ENCODE measurements at regions not wholly inside any gene's neighbourhood (a gene's known extent, or its start where the extent isn't known, plus 50 kb on each side); places are given as distances from the start of the nearest gene placed in this dataset.

DNA sequence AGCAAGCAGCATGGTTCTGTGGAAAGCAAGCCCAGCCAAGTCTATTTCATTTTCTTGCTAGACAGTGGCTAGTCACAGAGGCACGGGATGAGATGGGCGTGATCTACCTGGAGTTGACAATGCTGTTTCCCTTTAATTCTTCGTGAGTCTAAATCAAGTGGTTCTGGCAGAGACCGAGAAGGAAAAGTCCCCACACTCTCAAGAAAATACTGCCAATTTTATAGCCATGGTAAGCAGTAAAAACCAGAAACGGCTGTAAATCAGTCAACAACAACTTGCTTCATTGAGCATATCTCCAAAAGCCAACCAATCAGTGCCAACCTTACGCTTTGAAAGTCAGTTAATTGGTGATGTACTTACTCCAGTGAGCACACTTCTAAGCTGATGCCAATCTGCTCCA is 223.4 kb downstream of the SEC23IP start:
- TF ChIP-seq GATA2 (IDR thresholded peaks at IDR 0.05; ENCODE audit: low read depth, low read length) (no peak), GATA3 (IDR thresholded peaks at IDR 0.05; ENCODE audit: low read depth, low read length) (no peak)

DNA sequence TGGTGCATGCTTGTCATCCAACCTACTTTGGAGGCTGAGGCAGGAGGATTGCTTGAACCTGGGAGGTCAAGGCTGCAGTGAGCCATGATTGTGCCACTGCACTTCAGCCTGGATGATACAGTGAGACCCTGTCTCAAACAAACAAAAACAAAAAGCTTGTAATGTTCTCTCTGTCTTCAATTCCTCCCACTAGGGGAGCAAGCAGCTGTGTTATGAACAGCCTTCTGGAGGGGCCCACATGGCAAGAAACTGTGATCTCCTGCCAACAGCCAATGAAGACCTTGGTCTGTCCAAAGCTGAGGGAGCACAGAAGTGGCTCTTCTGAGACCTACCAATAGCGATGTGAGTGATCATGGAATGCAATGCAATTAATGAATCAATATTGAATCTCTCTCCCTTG is 229.2 kb downstream of the SEC23IP start:
- TF ChIP-seq GATA3 (IDR thresholded peaks at IDR 0.05; ENCODE audit: low read depth, low read length): no peak
- TF ChIP-seq GATA2 (IDR thresholded peaks at IDR 0.05; ENCODE audit: low read depth, low read length): no peak

DNA sequence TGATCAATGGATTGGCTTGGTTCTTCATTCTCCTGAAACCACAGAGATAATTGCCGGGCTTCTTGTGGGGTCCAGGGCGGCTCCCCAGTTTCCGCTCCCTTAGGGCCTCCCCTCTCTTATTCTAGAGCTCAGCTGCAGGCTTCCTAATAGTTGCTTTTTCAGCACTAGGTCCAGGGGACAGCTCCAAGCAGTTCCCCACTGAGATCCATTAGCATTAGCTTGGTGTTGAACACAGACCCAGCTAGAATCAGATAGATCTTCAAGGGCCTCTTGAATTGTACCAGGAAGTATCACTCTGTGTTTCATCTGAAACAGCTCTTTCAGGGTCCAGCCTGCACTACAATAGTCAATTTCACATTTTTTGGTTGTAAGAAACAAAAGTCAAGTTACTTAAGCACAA is 238.7 kb downstream of the SEC23IP start:
- no peak for TF ChIP-seq GATA3 (IDR thresholded peaks at IDR 0.05; ENCODE audit: low read depth, low read length)
- no peak for TF ChIP-seq GATA2 (IDR thresholded peaks at IDR 0.05; ENCODE audit: low read depth, low read length)

DNA sequence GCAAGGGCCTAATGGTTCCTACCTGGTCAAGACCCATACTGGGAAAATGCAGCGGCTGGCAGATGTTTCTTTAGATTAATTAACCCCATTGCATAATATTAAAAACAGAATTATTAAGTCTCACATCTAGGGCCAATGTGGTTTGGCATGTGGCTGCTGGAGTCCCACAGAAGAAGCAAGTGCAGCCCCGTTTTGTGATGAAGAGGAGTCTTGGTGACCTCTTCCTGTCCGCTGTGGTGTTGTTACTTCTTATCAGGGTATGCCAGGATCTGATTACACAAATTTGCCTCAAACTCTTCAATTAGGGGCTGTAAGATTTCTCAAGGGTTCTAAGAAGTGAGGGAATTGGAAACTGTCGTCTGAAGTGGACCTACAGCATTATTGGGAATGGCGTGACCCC is 240.3 kb downstream of the SEC23IP start:
- TF ChIP-seq GATA2 (IDR thresholded peaks at IDR 0.05; ENCODE audit: low read depth, low read length): no peak
- TF ChIP-seq GATA3 (IDR thresholded peaks at IDR 0.05; ENCODE audit: low read depth, low read length): no peak

DNA sequence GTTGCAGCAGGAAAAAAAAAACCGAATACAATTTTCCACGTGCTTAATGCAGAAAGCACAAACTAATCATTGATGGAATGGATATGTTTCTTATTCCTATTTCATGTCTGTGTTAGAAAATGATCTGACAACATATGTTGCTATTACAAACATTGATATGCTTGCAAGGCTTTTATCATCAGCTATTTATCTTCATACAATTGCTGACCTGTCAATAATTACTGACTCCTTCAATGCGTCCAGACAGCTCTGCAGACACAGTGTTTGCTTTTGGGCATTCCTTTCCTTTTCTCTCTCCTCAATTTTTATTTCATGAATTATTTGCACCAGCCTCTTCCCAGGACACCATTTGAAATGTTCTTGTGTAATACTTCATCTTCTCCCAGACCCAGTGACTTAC is 246.2 kb downstream of the SEC23IP start:
- TF ChIP-seq GATA2 (IDR thresholded peaks at IDR 0.05; ENCODE audit: low read depth, low read length) (no peak), GATA3 (IDR thresholded peaks at IDR 0.05; ENCODE audit: low read depth, low read length) (no peak)

DNA sequence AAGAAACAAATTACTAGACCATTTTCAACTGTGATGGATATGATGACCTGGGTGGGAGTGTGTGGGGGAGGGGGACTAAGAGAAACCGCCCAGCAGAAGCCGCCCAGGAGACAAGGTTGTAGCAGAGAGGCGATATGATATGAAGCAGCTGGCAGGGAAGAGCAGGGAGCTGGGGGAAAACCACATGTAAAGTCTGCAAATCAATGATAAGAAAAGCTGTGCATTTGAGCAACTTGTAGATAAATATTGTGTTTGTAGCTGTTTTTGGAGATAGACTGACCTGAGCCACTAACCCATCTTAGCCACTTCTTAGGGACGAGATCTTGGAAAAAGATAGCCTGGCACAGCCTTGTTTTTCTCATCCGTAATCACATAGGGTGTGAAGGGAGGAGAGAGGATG is 252.6 kb downstream of the SEC23IP start:
- TF ChIP-seq GATA3 (IDR thresholded peaks at IDR 0.05; ENCODE audit: low read depth, low read length) (0 out of 2 replicates have a peak, but pooled peaks have one; percentile 43), GATA2 (IDR thresholded peaks at IDR 0.05; ENCODE audit: low read depth, low read length) (peak; percentile 76)

DNA sequence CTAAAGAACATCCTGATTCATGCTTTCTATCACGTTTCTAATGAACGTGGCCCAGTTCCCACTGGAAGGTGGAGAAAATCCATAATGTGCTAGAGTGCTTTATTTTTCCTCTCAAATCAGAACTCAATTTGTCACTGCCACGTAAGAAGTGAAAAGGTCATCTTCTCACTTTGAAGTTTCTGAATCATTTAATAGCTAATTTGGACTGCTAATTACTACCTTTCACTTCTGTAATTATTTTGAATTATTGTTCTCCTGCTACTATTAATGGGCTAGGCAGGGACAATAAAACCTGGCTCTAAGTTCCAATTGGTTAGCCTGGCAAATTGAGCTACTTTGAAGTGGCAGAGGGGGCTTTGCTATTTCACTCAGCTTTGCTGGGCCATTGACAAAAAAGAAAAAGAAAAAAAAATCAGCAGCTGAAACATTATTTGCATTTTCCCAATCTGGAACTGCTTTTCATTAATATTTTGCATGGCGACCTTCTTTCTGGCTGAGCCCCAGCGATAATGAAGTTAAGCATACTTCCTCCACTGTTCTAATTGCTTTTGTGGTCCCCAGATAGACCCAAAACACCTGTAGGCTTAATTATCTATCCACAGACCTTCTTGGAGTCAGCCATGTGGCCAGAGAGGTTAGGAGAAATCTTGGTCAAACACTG is 264.2 kb downstream of the SEC23IP start:
- no peak for TF ChIP-seq GATA3 (IDR thresholded peaks at IDR 0.05; ENCODE audit: low read depth, low read length)
- TF ChIP-seq GATA2 (IDR thresholded peaks at IDR 0.05; ENCODE audit: low read depth, low read length): no peak

DNA sequence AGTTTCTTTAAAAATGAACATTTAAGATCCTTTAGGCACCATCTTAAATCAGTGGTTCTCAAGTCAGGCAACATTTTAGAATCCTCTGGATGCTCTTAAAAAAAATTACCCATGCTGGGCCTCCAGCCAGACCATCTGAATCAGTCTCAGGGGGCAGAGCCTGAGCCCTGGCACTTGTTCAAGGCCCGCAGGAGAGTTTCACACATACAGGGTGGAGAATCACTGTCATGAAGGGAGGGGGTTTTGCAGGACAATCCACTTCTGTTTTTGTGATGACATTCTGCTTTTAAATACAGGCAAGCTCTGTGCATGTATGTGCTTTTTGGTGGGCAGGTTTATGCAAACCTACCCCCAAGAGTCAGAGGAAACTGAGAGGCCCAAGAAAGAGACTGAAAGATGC is 268.6 kb downstream of the SEC23IP start:
- no peak for TF ChIP-seq GATA2 (IDR thresholded peaks at IDR 0.05; ENCODE audit: low read depth, low read length)
- TF ChIP-seq GATA3 (IDR thresholded peaks at IDR 0.05; ENCODE audit: low read depth, low read length): no peak

DNA sequence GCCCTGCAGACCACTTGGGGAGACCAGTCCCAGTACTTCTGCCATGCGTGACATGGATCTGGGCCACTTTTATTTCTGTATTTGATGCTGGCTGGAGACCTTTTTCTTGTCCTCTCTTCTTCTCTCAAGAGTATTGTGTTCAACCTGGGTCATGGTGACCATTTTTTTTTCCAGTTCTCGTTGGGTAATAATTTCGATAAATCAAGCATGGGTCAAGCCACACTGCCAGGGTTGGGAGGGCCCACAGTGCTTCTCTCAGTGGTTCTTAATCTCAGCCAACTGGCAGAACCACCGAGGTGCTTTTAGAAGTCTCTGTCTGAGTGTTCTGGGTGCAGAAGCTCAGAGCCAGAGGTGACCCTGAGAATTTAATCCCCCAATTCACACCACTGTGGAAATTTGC is 269.9 kb downstream of the SEC23IP start:
- TF ChIP-seq GATA2 (IDR thresholded peaks at IDR 0.05; ENCODE audit: low read depth, low read length) (no peak), GATA3 (IDR thresholded peaks at IDR 0.05; ENCODE audit: low read depth, low read length) (no peak)

DNA sequence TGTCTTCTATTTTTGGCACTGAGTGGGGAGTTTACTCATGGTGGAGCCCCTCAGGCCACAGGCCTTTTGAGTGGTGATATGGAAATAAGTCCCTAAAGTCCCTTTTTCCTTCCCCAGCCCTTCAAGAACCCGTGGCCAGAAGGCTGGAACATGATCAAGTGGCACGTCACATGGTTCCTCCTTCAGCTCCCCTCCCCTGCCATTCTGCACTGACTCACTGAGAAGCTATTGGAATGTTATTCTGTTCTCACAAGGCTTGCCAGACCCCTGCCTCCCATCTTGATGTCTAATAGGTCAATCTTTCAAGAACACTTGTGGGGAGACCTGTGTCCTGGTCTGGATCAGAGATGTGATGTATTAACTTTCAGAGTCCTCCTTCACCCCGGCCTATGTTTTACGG is 279.8 kb downstream of the SEC23IP start:
- TF ChIP-seq GATA2 (IDR thresholded peaks at IDR 0.05; ENCODE audit: low read depth, low read length) (no peak), GATA3 (IDR thresholded peaks at IDR 0.05; ENCODE audit: low read depth, low read length) (no peak)

DNA sequence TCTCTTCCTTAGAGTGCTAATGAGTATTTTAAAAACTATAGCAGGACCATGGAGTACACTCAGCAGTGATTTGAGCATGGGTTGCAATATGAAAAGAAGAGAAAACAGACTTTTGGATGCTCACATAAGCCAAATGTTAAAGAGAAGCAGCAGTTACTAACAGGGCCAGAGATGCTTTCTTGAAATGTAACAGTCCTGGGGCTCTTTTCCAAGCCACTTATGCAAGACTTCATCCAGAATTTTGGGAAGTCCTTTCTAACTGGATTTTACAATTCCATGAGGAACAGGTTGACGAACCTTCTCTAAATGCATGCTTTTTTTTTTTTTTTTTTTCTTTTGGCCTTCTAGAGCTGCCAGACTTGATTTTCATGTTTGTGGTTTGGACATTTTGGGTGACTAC is 282.0 kb downstream of the SEC23IP start:
- TF ChIP-seq GATA3 (IDR thresholded peaks at IDR 0.05; ENCODE audit: low read depth, low read length): no peak
- TF ChIP-seq GATA2 (IDR thresholded peaks at IDR 0.05; ENCODE audit: low read depth, low read length): no peak

DNA sequence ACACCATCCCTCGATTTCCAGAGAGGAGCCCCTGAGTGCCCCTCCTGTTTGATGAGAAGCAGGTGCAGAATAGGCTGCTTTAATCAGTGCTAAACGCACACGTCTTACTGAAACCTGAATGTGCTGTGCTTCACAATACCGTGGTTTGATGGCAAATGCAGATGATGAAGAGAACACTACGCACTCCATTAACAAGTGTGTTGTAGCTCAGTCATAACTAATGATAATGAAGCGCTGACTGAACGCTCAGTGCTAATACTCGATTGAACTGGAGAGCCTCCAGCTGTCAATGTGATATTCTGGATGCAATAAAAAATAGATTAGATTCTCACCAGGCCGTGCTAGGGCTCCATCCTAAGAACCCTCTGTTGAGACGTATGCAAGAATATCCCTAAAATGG is 279.7 kb upstream of the PLPP4 start:
- no peak for TF ChIP-seq GATA2 (IDR thresholded peaks at IDR 0.05; ENCODE audit: low read depth, low read length)
- no peak for TF ChIP-seq GATA3 (IDR thresholded peaks at IDR 0.05; ENCODE audit: low read depth, low read length)

DNA sequence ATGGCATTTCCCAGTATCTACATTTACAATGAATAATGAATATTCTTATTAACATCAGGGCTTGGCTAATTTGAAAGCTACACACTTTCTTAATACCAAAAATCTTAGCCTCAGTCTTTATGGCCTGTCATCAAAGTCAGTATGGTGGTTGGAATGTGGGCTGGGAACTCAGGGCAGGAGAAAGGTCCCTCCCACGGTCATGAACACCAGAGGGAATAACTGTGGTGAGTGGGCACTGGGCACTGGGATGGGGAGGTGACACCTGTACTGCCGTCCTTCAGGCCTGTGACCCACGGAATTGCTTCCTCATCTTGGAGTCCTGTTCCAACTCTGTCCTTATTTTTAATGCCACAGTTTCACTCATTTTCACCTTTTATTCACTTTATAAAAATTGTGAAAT is 276.9 kb upstream of the PLPP4 start:
- TF ChIP-seq GATA2 (IDR thresholded peaks at IDR 0.05; ENCODE audit: low read depth, low read length): no peak
- TF ChIP-seq GATA3 (IDR thresholded peaks at IDR 0.05; ENCODE audit: low read depth, low read length): no peak

DNA sequence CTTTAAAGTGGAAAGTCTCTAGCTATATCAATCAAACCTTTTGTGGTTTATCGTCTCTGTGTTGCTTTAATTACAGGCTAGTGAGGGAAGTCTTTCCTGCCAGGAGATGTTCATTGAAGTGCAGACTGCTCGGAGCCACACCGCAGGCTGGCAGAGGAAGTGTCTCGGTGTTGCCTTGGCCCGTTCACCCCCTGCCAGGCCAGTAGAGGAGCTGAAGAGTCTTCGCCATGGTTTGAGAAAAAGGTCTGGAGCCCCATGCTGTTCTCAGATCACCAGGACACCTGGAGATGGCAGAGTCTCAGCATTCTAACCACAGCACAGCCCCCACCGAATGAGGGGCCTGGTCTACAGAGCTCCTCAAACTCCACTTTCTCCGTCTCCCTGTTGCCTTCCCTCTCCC is 275.9 kb upstream of the PLPP4 start:
- TF ChIP-seq GATA3 (IDR thresholded peaks at IDR 0.05; ENCODE audit: low read depth, low read length) (no peak), GATA2 (IDR thresholded peaks at IDR 0.05; ENCODE audit: low read depth, low read length) (no peak)

DNA sequence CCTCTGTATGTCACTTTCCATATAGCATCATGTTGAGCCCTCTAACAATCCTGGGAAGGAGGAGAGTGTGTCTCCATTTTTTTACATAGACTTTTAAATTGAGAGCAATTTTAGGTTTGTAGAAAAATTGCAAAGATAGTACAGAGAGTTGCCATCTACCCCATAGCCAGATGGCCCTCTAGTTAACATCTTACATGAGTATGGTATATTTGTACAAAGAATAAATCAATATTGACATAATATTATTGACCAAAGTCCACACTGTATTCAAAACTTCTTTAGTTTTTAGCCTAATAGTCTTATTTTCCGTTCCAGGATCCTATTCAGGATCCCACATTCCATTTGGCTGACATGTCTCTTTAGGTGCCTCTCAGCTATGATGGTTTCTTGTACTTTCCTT is 274.6 kb upstream of the PLPP4 start:
- TF ChIP-seq GATA2 (IDR thresholded peaks at IDR 0.05; ENCODE audit: low read depth, low read length): no peak
- no peak for TF ChIP-seq GATA3 (IDR thresholded peaks at IDR 0.05; ENCODE audit: low read depth, low read length)

DNA sequence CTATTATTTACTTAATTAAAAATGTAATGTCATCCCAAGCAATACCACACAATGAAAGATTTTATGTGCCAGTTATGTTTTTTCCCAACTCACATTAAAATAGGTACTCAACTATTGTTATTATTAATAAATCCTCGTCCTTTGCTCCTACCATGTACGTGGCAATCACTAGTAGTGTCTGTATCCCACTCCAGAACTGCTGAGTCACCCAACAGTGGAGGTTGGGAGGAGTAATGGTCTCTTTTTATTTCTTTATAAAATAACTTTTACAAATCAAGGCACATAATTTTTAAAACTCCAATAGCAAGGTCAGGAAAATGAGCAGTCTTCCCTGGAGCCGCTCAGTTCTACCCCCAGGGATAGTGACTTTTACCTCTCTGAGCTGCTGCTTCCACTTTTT is 273.5 kb upstream of the PLPP4 start:
- TF ChIP-seq GATA3 (IDR thresholded peaks at IDR 0.05; ENCODE audit: low read depth, low read length) (no peak), GATA2 (IDR thresholded peaks at IDR 0.05; ENCODE audit: low read depth, low read length) (no peak)
